ENCODE measurements at regions not wholly inside any gene's neighbourhood (a gene's known extent, or its start where the extent isn't known, plus 50 kb on each side); places are given as distances from the start of the nearest gene placed in this dataset.

DNA sequence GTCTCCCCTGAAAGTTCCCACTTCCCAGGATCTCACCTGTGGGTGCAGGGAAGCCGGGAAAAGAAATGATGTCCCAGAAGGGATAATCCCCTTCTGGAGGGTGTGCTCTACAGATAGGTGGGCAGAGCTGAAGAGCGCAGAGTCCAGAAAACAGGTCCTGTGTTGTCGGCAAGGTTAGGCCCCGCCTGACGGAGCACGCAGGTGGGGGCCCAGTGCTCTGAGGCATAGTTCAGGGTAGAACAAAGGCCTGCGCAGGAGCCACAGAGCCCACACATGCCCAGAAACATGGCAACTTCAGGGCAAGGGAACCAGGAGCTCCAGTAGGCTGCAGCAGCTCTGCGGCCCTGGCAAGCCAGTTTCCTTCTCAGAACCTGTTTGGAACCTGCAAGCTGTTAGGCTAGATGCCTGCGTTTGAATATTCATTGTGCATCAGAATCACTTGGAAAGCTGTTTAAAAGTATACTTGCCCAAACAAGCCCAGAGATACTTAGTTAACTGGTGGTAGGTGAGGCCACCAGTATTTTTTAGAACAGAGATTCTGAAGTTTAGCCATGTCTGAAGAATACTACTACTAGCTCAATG is 386.6 kb downstream of the BUD13 start:
- Histone ChIP-seq H3K27me3 (ENCODE audit: control insufficient read depth in 2 of 2, insufficient read depth in 2 of 2, low read length in 2 of 2) (no peaks in the 10 kb centered on the region), H3K4me3 (replicated peaks in 1 of 3; ENCODE audit: low read depth in 2 of 3, low read length in 3 of 3) (no peak overlapping the region), H4K20me1 (ENCODE audit: insufficient read depth, low read length) (no peaks in the 10 kb centered on the region), H3K4me2 (replicated peaks; ENCODE audit: extremely low read depth, low read length, poor library complexity, severe bottlenecking) (no peak overlapping the region), H3K36me3 (replicated peaks in 1 of 2; ENCODE audit: control insufficient read depth in 1 of 2, insufficient read depth in 2 of 2, low read length in 2 of 2) (no peaks in the 10 kb centered on the region), H3K27ac (ENCODE audit: low read depth in 1 of 2, low read length in 2 of 2) (no peak overlapping the region), H3K79me2 (ENCODE audit: insufficient read depth, low read length) (no peaks in the 10 kb centered on the region), H2AFZ (ENCODE audit: insufficient read depth, low read depth, low read length, poor library complexity, severe bottlenecking) (no peak overlapping the region), H3K9ac (ENCODE audit: insufficient read depth, low read length, poor library complexity, severe bottlenecking) (no peak overlapping the region), H3K9me3 (replicated peaks in 1 of 2; ENCODE audit: control insufficient read depth in 1 of 2, insufficient read depth in 1 of 2, low read length in 2 of 2) (no peaks in the 10 kb centered on the region), H3K4me1 (ENCODE audit: control insufficient read depth in 1 of 2, insufficient read depth in 2 of 2, low read length in 2 of 2) (no peaks in the 10 kb centered on the region)
- H3K4me1 Mint-ChIP-seq, result no peaks in the 10 kb centered on the region
- peaks cover 0 to 2% (median 0%) of the 10 kb centered on the region in 7 donors for H3K9me3 Mint-ChIP-seq
- H3K36me3 Mint-ChIP-seq, result no peaks in the 10 kb centered on the region
- no peak overlapping the region for H3K27ac Mint-ChIP-seq
- H3K27me3 Mint-ChIP-seq (ENCODE audit: low read depth in 3 of 3), result peaks cover 2 to 4% (median 2%) of the 10 kb centered on the region in 3 donors
- no peak overlapping the region for H3K4me3 Mint-ChIP-seq
- TF ChIP-seq, protein P1, sequence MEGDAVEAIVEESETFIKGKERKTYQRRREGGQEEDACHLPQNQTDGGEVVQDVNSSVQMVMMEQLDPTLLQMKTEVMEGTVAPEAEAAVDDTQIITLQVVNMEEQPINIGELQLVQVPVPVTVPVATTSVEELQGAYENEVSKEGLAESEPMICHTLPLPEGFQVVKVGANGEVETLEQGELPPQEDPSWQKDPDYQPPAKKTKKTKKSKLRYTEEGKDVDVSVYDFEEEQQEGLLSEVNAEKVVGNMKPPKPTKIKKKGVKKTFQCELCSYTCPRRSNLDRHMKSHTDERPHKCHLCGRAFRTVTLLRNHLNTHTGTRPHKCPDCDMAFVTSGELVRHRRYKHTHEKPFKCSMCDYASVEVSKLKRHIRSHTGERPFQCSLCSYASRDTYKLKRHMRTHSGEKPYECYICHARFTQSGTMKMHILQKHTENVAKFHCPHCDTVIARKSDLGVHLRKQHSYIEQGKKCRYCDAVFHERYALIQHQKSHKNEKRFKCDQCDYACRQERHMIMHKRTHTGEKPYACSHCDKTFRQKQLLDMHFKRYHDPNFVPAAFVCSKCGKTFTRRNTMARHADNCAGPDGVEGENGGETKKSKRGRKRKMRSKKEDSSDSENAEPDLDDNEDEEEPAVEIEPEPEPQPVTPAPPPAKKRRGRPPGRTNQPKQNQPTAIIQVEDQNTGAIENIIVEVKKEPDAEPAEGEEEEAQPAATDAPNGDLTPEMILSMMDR (IDR thresholded peaks at IDR 0.05), result no peak
- WGBS (ENCODE audit: insufficient coverage), result 85% methylated on average over 8 of the region's 9 CpGs
- no peak for DNase-seq
- intact Hi-C loops (cut with micrococcal nuclease), result no loop called here

DNA sequence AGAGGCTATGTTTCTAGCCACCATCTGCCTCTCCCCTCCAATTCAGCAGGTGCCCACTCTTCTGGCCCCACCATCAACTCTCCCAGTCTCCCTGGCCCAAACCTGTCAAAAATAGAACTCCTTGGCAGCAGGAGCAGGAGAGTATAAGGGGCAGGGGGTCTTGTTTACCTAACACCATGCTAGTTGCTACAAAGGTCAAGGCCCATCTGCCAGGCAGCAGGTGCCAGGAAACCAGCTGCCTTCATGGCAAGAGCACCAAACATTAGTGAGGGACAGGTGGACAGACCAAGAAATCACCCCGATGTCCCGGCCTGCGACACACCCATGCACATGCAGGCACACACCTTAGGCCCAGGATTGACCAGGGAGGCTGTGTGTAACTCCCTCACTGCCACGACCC is 387.9 kb downstream of the BUD13 start:
- Histone ChIP-seq H2AFZ (ENCODE audit: insufficient read depth, low read depth, low read length, poor library complexity, severe bottlenecking) (no peak overlapping the region), H3K27me3 (ENCODE audit: control insufficient read depth in 2 of 2, insufficient read depth in 2 of 2, low read length in 2 of 2) (no peaks in the 10 kb centered on the region), H3K4me1 (ENCODE audit: control insufficient read depth in 1 of 2, insufficient read depth in 2 of 2, low read length in 2 of 2) (no peaks in the 10 kb centered on the region), H4K20me1 (ENCODE audit: insufficient read depth, low read length) (no peaks in the 10 kb centered on the region), H3K4me2 (replicated peaks; ENCODE audit: extremely low read depth, low read length, poor library complexity, severe bottlenecking) (no peak overlapping the region), H3K9ac (ENCODE audit: insufficient read depth, low read length, poor library complexity, severe bottlenecking) (no peak overlapping the region), H3K4me3 (replicated peaks in 1 of 3; ENCODE audit: low read depth in 2 of 3, low read length in 3 of 3) (no peak overlapping the region), H3K79me2 (ENCODE audit: insufficient read depth, low read length) (no peaks in the 10 kb centered on the region), H3K9me3 (replicated peaks in 1 of 2; ENCODE audit: control insufficient read depth in 1 of 2, insufficient read depth in 1 of 2, low read length in 2 of 2) (no peaks in the 10 kb centered on the region), H3K27ac (ENCODE audit: low read depth in 1 of 2, low read length in 2 of 2) (no peak overlapping the region), H3K36me3 (replicated peaks in 1 of 2; ENCODE audit: control insufficient read depth in 1 of 2, insufficient read depth in 2 of 2, low read length in 2 of 2) (no peaks in the 10 kb centered on the region)
- no peaks in the 10 kb centered on the region for H3K36me3 Mint-ChIP-seq
- DNase-seq, result no peak
- intact Hi-C loops (cut with micrococcal nuclease), result no loop called here
- 83% methylated on average over 4 of the region's 4 CpGs for WGBS (ENCODE audit: insufficient coverage)
- peaks cover 1 to 4% (median 2%) of the 10 kb centered on the region in 3 donors for H3K27me3 Mint-ChIP-seq (ENCODE audit: low read depth in 3 of 3)
- H3K4me1 Mint-ChIP-seq, result no peaks in the 10 kb centered on the region
- TF ChIP-seq, protein P1 (IDR thresholded peaks at IDR 0.05), result no peak
- no peak overlapping the region for H3K4me3 Mint-ChIP-seq
- no peak overlapping the region for H3K27ac Mint-ChIP-seq
- H3K9me3 Mint-ChIP-seq, result no peaks in the 10 kb centered on the region

Data from CD14-positive monocyte (primary cell).